SIG-M5 treated with dmso at 0.1 percent for 504 hours (cell line): ENCODE measurements at regions not wholly inside any gene's neighbourhood (a gene's known extent, or its start where the extent isn't known, plus 50 kb on each side); places are given as distances from the start of the nearest gene placed in this dataset.
"Not testable (repeated sequence)": the region's sequence is repeated elsewhere in the genome, so short reads cannot be mapped to it uniquely, and the experiment has no call there.

ENCODE experiments used
- DNase-seq: peaks from one replicate; lab custom pipeline; 2025; ENCODE audit not compliant: unreplicated experiment; lab: John Stamatoyannopoulos, UW

DNA sequence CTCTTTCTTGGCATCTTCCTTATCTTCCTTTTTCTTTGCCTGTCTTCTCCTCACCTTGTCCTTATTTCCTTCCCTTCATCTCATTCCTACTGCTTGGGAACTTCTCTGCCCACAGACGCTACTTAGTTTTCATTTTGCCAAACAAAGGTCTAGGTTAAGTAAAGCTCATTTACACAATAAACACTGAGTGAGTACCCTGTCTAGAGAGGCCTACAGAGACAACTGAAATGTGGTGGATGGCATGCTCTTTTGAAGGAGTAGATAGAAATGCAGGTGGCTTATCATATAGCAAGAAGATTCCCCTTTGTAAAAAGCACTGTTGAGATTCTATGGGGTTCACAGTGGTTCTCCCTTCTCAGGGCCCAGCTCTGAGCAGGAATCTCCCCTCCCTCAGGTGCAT lies 319.0 kb downstream of the CNTN3 start:
- no peak for DNase-seq

DNA sequence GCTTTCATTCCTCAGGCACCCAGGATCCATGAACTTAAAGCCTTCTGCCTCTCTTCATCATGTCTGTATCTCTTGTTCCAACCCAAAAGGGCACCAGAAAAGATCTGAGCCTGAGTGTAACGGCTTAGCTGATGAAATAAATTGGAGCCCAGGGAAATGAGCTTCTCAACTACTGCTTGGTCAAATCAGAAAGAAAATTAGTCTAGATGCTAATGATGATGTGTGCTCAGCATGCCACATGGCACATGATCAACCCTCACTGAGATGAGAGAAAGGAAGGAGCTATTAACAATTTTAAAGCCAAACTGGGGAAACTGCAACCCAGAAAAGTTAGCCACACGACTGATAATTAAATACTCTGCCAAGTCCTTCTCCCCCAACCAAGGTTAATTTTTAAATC lies 325.7 kb downstream of the CNTN3 start:
- no peak for DNase-seq

DNA sequence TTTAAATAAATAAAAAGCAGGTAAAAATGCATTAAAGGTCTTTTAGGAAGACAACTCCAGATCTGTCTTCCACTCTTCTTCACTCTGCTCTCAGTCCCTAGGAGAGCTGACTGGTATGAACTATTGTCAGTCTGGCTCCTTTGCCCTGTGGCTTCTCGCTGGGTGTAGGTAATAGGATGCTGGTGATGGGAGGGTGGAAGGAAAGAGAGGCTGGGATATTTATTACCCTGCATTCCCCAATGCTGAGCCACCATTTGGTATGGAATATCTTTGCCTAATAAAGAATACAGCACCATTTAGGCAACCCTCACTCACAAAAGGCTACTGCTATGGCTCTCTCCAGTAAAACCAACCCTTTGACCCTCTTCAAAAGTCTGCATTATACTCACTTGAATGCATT lies 326.9 kb downstream of the CNTN3 start:
- no peak for DNase-seq

DNA sequence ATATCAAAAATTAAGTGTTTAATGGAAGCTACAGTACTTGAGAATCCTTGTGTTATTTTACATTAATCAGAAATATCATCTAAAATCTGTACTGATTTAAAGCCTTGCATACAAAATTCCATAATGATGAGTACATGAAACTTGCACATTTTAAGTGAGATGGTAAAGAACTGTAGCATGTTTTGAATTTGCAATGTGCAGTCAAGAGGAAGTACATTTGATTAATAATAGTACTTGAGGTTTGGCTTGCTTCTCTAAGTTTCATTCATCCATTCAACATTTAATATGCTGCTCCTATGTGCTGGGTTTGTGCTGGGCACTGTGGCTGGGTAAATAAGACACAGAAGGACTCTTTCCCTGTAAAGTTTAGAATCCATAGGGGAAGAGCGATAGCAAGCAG lies 332.3 kb downstream of the CNTN3 start:
- DNase-seq = no peak

GRCh38 chr3:74281705-74282104 lies 332.8 kb downstream of the CNTN3 start:
- no peak for DNase-seq

- DNase-seq = no peak
Measured at GRCh38 chr3:74273555-74274402, 340.7 kb downstream of the CNTN3 start.

- no peak for DNase-seq
Measured at GRCh38 chr3:74273091-74273490, 341.4 kb downstream of the CNTN3 start.

GRCh38 chr3:74271541-74271940 lies 342.9 kb downstream of the CNTN3 start:
- DNase-seq = no peak

GRCh38 chr3:74269689-74270088 lies 344.8 kb downstream of the CNTN3 start:
- DNase-seq = no peak

- no peak for DNase-seq
Measured at GRCh38 chr3:74268753-74269152, 345.7 kb downstream of the CNTN3 start.

DNA sequence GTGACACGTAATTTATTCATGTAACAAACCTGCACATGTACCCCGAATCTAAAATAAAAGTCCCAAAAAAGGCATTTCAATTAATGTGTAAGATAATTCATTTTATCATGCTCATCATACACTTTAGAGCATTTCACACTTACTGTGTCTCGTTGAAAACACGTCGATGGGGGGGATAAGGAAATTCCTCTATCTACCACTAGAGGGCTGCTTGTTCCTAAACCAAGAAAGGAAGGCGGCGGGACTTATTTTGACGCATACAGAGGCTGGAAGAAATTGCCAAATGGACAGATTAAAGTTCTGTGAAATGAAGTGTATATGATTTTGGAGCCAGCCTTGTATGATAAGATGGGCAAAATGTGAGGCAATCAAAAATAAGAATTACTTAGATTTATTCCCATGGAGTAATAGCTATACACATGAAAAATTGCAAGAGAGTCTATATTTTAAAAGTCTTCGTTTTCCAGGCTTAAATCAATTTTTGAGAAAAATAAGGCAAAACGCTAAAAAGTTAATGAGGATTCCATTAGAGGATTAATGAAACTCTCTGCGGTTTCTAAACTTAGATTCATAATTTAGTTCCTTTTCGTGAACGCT lies 346.8 kb downstream of the CNTN3 start:
- peak; percentile 17 for DNase-seq

DNA sequence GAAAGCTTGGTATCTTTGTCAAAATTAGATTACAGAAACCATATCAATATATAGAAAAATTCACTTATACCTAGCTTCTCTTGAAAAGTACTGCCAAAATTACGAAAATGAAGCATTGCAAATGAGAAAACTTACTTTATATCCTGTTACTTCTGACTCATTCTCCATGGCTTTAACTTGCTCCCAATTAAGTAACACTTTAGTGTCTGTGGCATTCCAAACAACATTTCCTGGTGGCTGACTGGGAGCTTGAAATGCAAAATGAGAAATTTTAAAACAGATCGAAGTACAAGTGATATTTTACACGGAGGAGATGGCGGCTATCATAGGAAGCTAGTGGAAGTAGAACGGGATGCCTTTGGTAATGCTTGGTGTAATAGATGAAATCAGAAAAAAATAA lies 347.3 kb downstream of the CNTN3 start:
- DNase-seq = no peak

- DNase-seq = no peak
Measured at GRCh38 chr3:74265069-74265468, 349.4 kb downstream of the CNTN3 start.

- no peak for DNase-seq
Measured at GRCh38 chr3:74263031-74263430, 351.4 kb downstream of the CNTN3 start.

GRCh38 chr3:74233091-74233490 lies 381.4 kb downstream of the CNTN3 start:
- DNase-seq = no peak

DNA sequence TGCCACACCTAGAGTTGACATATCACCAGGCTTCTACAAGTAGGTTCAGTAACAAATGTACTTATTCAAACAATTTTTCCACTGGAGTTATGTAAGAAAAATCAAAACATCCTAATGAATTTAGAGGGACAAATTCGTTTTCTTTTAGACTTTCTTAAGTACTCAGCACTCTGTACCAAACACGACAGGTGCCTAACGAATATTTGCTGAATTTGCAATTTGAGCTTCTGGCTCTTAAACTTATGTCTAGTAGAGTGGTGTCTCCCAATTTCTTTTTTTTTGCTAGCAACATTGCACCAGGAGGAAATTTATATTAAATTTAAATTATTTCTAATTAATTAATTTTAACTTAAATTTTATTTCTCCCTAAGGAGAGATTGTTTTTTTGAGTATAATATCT lies 397.0 kb downstream of the CNTN3 start:
- no peak for DNase-seq

- no peak for DNase-seq
Measured at GRCh38 chr3:74214286-74214685, 400.2 kb downstream of the CNTN3 start.

DNA sequence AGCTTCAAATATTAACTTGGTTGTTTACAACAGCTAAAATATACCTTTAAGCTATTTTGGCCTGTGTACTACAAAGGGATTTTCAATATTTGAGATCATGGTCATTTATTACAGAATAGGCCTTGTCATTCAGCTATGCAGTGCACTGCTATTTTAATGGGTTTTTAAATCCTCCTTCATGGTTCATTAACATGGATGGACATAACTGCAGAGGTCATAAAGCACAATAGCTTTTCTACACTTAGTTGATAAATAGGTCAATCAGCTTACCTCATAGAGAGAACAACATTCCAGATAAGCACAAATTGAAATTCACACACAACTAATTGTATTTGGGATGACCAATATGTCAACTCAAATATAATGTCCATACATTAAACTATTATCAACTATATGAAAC lies 403.7 kb downstream of the CNTN3 start:
- DNase-seq = no peak

DNA sequence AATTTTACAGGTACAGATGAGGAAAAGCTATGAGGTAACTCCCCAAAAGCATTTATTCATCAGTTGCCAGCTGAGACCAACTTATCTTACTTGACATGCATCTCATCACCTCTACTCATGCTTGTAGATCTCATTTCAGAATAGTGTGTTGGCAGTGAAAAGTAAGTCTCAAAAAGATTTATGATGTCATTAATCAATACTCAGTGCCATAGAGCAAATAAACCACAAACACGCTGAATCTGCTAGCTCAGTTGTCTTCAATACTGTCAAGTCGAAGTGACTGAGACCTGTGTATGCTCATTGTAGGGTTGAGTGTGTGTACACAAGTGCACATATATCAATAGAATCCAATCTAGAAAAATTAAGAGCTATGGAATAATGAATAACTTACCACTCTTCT lies 413.5 kb downstream of the CNTN3 start:
- DNase-seq = no peak

- not testable (repeated sequence) for DNase-seq
Measured at GRCh38 chr3:74178664-74179063, 435.8 kb downstream of the CNTN3 start.

- DNase-seq = no peak
Measured at GRCh38 chr3:74173090-74173489, 441.4 kb downstream of the CNTN3 start.

DNA sequence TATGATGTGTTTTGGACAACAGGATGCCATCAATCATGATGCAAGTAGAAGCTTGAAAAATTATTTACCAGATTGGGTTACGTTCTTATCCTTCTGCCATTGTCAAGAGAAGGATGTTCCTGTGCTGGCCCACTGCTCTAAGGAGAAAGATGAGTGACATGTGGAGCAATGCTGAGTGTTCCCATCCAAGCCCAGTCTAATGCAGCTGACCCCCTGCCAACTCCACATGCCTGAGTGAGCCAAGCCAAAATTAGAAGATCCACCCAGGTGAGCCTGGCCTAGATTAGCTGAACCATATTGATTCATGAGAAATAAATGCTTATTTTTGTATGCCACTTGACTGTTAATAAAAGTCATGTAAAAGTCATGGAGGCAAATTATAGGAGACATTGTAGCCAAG lies 446.5 kb downstream of the CNTN3 start:
- no peak for DNase-seq

GRCh38 chr3:74165211-74165610 lies 449.2 kb downstream of the CNTN3 start:
- DNase-seq = no peak
